ENCODE measurements at regions not wholly inside any gene's neighbourhood (a gene's known extent, or its start where the extent isn't known, plus 50 kb on each side); places are given as distances from the start of the nearest gene placed in this dataset.
"Not testable (repeated sequence)": the region's sequence is repeated elsewhere in the genome, so short reads cannot be mapped to it uniquely, and the experiment has no call there.

DNA sequence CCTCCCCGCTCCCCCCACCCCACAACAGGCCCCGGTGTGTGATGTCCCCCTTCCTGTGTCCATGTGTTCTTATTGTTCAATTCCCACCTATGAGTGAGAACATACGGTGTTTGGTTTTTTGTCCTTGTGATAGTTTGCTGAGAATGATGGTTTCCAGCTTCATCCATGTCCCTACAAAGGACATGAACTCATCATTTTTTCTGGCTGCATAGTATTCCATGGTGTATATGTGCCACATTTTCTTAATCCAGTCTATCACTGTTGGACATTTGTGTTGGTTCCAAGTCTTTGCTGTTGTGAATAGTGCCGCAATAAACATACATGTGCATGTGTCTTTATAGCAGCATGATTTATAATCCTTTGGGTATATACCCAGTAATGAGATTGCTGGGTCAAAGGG lies 104.3 kb downstream of the MTPN start:
- intact Hi-C loops (cut with DNase I); DNase-seq: not testable (repeated sequence)

DNA sequence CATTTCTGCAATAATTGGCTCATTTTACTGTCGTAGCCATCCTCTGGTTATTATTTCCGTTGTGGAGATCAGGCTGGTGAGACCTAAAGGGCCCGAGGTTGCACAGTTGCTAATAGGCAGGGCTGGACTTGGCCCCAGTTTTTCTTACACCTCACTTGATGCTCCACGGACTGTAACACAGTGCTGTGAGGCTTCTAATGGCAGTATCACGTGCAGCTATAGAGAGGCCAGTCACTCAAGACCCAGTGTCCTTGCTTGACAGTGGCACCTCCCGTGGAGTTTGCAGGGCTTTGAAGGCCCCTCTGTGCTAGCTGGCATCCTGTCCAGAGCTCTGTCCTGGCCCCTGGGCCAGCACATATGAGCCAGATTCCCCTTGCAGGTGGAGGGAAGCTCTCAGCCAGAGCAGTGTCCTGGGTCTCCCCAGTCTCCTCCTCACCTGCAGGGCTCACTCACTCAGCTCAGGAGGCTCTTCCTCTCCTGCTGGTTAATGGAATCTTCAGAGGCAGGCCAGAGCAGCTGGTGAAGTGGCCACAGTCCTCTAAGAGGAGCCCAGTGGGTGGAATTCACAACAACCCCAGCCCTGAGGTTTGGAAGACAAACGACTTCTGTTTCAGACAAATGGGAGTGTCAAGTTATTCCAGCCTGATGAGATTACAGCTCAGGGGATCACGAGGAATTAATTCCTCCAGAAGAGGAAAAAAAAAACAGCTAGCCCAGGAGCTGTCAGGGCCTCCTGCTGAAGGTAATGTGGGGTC lies 114.2 kb upstream of the FAM180A start:
- DNase-seq = no peak
- intact Hi-C loops (cut with DNase I) = no loop called here

DNA sequence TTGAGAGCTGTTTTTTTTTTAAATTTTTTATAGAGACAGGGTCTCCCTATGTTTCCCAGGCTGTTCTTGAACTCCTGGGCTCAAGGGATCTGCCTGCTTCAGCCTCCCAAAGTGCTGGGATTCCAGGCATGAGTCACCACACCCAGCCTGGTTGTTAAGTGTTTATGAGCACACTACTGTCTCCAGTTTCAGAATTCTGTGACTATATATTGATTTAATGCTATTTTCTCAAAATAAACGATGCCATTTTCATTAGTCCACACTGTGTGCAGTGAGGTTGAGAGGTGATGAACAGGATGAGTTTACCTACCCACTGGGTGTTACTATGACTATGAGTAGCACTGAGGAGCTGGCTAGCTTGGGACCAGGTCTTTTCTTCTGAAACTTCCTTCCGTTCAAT lies 110.9 kb upstream of the FAM180A start:
- no peak for DNase-seq
- intact Hi-C loops (cut with DNase I) = no loop called here

DNA sequence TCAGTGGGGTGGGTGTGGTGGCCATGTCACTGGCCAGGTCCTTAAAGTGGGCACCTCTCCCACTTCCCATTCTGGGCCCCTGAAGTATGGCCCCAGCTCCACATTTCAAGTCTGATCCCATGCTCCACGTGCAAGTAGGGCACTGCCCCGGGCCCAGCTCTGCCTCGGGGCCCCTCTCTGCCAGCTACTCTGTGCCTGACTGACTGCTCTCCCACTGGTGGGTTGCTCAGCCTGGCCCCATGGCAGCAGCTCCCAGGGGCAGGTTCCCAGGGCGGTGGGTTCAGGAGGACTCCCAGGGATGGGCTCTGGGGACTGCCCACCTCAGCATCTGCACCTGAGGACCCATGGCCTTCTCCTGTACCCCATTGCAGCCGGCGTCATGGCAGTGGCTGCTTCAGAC lies 110.2 kb upstream of the FAM180A start:
- no peak for DNase-seq
- intact Hi-C loops (cut with DNase I) = no loop called here

DNA sequence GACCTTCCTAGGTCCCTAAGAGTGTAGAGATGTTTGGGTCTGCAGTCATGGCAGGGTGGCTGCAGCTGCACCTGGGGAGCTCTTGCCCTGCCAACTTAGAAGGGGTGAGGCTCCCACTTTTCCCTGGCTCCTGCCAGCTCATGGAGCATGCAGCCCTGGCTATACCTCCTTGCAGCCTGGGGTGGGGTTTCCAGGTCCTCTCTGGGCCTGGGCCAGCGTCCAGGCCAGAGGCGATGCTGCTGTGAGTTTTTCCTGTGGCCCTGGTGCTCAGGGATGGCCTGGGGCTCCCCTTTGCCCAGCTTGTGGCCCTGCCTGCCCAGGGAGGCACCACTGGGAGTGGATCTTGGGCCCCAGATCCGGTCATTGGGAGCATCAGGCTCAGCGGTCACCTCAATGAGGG lies 109.8 kb upstream of the FAM180A start:
- DNase-seq = no peak

DNA sequence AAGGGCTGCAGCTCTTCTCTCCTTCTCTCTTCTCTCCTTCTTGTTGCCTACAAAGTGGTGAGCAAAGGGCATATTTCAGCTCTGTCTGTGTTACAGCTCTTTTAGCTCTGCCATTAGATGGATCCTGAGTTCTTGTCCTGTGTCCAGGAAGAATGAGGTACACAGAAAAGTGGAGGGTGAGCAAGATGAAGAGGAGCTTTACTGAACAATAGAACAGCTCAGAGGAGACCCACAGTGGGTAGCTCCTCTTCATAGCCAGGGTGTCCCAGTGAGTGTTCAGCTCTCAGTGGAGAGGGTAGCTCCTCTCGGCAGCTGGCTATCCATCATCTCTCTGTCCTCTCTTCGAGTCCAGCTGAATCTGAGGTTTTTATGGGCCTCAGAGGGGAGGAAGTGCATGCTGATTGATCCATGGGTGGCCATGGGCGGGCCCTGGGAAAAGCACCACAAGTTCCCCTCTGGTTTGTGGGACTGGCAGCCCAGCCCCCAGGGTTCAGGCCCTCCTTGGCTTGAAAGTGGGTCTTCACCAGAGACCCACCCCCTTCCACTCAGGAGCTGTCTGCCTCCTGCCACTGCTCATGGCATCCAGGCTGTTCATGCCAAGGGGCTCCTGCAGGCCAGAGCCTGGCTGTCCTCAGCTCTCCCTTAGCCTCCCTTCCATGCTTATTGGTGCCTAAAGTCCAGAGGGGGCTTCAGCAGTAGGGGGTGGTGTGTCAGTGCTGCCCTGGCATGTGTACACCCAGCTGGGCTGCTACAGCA lies 109.1 kb upstream of the FAM180A start:
- intact Hi-C loops (cut with DNase I) = no loop called here
- no peak for DNase-seq

More for the DNA sequence above, 109.8 kb upstream of the FAM180A start:
- intact Hi-C loops (cut with DNase I) = no loop called here

DNA sequence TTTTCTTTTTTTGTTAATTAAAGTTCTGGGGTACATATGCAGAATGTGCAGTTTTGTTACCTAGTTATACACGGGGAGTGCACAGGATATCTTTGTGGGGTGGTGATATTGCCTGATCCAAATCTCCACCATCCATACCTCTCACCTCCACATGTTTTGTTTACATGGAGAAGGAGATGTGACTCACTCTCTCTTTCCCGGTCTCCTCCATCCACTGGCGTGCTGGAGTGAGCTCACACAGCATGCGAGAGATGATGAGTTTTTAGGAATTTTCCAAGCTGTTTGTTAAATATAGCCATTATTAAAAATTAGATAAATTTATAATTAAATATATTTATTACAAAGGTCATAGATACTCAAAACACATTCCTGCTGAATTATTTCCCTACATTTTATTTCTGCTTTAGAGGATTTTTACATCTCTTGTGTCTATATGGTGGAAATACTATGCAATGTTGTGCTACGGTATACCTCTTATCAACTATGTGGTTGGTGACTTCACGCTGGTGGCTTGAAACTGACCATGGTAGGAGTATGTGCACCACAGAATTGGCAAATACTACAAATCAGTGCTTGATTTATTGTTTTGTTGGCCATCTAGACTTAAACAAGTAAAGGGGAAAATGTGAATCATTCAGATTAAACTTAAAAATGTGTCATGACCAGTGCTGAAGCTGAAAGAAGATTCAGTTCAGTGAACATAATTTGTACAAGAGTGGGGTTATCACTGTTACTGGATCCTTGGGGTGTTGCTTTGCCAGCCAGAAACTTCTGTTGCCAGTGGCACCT lies 107.9 kb upstream of the FAM180A start:
- no peak for DNase-seq
- intact Hi-C loops (cut with DNase I) = no loop called here

DNA sequence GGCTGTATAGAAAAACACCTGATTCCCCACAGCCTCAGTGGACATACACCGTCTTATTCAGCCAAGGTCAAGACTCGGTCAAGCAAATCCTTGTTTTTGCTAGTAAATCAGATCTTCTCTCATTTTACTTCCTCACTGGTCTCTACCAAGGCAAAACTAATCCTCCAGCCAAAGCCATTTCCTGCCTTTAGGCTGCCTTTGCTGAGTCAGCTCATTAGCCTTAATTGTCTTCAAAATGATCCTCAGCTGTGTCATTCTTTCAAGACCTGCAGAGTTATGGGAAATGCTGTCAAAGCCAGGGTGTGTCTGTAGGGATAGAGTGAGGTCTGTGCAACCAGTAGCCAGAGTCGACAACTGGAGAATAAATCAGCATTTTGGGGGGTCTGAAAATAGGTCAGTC lies 107.2 kb upstream of the FAM180A start:
- intact Hi-C loops (cut with DNase I) = no loop called here
- no peak for DNase-seq

DNA sequence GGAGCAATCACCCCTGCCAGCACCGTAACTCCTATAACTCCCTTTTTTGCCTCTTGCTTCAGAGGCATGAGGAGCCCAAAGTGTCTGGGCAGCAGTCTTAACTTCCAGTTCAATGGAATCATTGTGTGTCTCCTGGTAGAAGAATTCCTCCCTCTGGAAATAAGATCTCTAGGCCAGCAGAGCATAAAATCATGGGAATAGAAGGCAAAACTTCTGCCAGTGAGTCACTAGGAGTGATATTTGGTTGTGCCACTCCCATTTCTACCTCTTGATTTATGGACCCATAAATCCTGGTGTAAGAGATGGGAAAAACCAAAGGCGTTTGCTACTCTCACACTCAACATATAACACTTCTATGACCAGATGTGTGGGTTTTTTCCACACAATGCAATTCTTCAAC lies 104.9 kb upstream of the FAM180A start:
- DNase-seq = peak in 1 of 42 donors; percentile 27
- intact Hi-C loops (cut with DNase I) = no loop called here

DNA sequence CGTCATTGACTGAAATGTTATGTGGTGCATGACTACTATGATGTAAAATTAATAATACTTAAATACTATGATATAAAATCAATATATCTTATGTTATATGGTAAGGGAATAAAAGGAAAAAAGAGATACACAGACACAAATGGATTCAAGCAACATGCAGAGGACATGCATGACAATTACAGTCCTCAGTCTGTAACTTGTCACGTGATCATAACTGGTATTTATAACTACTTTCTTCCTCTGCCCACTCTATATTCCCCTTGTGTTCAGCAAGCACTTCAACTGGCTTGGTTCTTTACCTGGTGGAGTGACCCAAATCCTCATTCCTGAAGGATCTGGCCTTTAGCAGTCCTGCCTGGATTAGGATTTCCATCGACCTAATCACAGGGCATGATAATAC lies 104.4 kb upstream of the FAM180A start:
- intact Hi-C loops (cut with DNase I) = no loop called here
- DNase-seq = no peak

DNA sequence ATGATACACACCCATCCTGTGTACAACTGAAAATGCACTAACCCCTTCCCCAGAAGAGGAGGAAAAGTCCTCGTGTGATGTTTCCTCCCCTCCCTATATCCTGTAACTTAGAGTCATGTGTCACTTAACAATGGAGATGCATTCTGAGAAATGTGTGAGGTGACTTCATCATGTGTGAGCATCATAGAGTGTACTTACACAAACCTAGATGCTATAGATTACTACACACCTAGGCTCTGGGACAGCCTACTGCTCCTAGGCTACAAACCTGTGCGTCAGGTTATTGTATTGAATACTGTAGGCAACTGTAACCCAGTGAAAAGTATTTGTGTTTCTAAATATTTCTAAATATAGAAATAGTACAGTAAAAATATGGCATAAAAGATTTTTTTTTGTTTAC lies 98.6 kb upstream of the FAM180A start:
- intact Hi-C loops (cut with DNase I) = no loop called here
- DNase-seq = no peak

DNA sequence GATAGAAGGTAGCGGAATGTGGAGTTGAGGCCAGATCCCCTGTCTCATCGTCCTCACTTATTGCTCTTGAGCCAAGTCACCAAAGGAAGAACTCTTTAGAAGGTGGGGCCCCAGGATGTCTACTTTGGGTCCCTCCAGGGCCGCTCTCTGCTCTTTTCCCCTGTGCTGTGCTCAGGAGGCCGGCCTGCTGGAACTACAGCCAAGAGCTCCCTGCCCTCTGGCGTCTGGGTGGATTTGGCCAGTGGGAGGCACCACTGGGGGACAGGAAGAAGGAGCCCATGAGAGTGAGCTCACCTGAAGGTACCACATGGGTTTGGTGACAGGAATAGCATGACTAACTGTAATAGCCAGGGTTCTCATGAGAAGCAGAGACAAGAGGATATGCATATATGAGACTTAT lies 97.7 kb upstream of the FAM180A start:
- no peak for DNase-seq

DNA sequence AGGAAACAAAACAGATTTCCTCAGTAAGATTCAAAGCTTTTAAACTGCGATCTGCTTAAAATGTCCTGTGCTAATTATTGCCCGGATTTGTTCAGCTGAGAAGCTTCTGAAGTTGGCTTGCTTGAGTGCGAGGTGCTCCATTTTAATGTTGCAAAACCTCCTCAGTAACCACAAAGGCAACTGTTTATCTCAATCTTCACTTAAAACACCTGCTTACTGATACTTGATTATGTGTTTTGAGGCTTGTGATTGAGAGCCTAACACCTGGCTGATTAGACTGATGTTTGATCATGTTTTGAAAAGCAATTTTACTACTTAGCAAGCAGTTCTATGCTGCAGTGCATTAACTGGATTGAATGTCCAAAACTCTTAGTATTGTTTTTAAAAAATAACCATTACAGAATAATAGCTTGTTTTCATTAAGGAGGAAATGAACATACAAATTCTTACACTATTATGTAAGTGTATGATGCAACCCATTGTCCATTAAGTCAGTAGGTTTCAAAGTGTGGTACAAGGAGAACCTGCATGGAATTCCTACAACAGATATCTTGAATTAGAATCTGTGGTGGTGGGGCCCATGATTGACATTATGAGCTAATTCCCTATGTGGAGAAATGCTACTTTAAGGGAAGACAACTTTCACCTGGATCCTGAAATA lies 96.9 kb upstream of the FAM180A start:
- DNase-seq = no peak
- intact Hi-C loops (cut with DNase I) = no loop called here

More for the DNA sequence above, 97.7 kb upstream of the FAM180A start:
- intact Hi-C loops (cut with DNase I) = no loop called here

DNA sequence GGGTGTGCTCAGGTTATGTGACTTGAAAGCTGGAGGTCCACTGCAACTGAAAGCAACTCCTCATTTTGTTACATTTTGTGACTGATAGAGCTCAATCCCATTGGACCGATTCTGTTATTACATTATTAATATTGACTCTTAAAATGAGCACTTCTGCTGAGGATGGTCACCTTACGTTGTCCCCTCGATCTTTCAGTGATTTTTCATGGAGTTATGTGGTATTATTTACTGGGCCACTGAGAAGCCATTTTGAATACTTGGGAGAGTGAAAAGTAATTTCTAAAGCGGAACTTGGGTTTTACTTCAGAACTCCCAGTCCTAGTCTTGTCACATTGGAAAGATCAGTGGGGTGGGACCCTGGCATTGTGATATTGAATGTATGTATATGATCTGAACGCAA lies 96.3 kb upstream of the FAM180A start:
- no peak for DNase-seq
- intact Hi-C loops (cut with DNase I) = no loop called here

DNA sequence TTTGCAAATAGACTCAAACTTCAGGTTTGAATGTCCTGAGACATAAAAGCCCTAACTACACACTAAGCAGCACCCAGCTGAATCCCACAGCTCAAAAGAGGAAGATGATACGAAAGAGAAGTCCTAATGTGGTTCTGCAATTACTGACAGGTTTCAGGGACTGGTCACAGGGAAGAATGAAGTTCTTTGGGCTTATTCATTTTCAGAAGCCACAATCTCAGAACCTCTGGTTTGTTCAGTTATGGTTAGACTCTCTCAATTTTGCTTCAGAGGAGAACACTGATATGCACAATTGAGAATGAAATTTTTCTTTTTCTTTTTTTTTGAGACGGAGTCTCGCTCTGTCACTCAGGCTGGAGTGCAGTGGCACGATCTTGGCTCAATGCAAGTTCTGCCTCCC lies 94.6 kb upstream of the FAM180A start:
- no peak for DNase-seq
- intact Hi-C loops (cut with DNase I) = no loop called here

DNA sequence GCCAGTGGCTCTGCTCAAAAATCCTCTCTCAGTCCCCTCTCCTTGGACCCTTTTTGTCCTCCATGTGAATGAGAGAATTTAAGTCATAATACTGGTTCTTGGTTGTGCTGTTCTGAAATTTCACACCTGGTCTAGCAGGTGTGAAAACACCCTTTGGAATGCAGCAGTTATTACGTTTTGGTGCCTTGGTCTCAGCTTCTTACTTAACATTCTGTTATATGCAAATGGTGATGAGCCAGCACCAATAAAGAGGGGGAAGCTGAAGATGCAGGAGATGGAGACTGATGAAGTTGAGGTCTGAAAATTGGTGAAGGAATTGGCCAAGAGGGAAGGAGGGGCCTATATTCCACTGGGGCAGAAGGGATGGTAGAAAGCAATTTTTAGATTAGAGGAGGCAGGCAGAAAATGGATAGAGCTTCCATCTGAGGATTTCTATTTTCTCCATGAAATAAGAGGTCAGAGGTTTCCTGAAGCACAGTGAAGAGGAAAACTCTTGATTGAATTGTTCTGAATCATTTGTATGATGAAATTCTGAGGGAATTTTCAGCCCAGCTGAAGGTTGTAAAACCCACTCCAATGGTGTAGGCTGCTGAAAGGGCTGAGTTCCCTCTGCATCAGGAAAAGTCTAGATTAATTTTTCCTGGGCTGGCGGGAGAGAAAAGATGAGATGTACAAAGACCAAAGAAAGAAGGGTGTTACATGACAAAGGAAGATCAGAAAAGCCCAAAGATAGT lies 94.0 kb upstream of the FAM180A start:
- intact Hi-C loops (cut with DNase I) = no loop called here
- DNase-seq = peak in 1 of 42 donors; percentile 15

DNA sequence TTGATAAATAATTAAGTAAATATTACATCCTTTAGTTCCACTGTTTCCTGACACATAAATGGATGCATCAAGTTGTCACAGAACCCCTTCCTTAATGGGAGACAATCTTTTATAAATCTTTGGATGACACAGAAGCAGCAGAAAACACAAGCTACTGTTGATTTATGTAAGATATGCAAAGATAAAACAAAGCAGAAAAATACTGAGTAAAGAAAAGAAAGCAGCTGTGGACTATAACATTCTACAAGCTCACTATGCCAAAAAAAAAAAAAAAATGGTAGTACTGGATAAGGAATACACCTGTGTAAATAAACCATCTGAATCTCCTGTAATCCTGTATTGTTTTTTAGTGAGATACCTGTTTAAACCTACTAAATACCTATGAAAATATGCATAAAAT lies 92.0 kb upstream of the FAM180A start:
- DNase-seq = no peak
- intact Hi-C loops (cut with DNase I) = no loop called here

DNA sequence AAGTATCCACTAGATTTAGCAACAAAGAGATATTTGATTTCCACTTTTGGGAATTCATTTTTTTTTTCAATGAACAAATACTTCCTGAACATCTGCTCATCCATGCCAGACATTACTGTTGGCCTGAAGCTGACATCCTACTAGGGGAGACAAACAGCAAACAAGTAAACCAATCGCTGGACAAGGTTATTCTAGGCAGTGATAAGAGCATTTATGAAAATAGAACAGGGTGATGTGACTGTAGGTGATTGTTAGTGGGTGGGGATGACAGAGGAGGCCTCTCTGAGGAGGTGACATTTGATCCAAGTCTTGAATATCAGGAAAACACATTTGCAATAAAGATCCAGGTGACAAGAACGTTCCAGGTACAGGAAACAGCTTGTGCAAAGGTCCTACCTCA lies 89.1 kb upstream of the FAM180A start:
- DNase-seq = no peak
- intact Hi-C loops (cut with DNase I) = no loop called here

DNA sequence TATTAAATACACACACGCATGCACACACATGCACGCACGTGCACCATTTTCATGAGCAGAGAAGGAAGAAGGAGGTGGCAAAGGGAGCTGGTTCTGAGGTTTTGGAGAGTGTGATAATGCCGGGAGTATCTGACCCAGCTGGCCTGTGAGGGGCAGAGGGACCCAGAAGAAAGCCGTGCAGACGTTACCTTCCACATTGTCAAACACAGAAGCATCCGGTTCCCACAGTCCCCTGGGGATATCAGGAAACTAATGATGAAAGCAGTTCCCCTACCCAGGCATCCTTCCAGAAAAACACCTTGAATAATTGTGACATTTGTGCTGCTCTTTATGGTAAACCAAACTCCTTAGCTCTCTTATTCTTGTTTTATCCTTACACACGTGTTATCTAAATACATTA lies 85.7 kb upstream of the FAM180A start:
- no peak for DNase-seq
- intact Hi-C loops (cut with DNase I) = no loop called here

All from head of caudate nucleus (tissue), 42 donors.